CD4-positive, alpha-beta T cell treated with Interleukin-21 for 1 hour (primary cell): ENCODE measurements at regions not wholly inside any gene's neighbourhood (a gene's known extent, or its start where the extent isn't known, plus 50 kb on each side); places are given as distances from the start of the nearest gene placed in this dataset.

ENCODE experiments used
- DNase-seq: peaks from one replicate; pipeline ENCODE4 v3.0.0-alpha.2; 2020

DNA sequence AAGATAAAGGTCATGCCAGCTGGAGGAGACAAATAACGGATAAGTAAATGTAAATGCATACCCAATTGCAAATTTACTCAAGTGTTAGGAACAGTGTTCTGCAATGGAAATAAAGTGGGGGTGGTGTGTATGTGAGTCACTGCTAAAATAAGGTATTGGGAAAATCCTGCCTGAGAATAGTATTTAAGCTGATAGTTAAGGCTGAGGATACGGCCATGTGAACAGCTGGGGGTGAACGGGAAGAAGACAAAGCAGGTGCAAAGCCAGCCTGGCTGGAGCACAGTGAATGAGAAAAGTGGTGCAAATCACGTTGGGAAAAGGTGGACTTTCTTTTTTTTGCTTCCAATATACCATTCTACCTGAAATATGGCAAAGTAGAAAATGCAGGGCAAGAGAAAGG lies 242.4 kb upstream of the SLC10A2 start:
- DNase-seq: no peak

DNA sequence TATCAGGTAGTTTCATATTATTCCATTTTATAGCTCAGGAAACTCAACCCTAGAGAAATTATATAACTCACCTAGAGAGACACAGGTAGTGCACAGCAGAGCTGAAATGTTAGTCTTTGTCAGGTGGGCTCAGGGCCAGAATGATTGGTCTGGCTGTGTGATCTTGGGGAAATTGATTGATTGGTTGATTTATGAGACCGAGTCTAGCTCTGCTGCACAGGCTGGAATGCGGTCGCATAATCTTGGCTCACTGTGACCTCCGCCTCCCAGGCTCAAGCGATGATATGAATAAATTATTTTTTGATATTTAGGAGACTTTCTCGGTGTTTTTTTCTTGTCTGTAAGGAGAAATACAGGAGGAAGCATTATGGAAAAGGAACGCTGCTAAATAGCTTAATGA lies 239.9 kb upstream of the SLC10A2 start:
- DNase-seq: no peak

GRCh38 chr13:103303078-103303651 lies 236.9 kb upstream of the SLC10A2 start:
- no peak for DNase-seq

DNA sequence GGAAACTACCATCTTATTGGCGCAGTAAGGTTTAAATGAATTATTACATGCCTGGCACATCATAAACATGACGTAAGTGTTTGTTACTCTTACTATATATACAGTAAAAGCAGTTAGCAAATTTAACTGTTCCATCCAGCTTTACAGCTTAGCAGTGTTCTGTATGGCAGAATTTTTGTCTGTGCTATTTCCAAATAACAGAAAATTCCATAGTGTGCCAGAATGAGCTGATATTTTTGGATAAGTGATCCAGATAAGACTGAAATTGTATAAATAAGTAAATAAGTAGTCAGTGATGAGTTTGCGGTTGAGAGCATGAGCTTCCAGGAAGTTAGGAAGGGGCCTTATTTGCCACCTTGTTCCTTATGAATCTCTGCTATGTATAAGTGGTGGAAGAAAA lies 236.5 kb upstream of the SLC10A2 start:
- no peak for DNase-seq

DNA sequence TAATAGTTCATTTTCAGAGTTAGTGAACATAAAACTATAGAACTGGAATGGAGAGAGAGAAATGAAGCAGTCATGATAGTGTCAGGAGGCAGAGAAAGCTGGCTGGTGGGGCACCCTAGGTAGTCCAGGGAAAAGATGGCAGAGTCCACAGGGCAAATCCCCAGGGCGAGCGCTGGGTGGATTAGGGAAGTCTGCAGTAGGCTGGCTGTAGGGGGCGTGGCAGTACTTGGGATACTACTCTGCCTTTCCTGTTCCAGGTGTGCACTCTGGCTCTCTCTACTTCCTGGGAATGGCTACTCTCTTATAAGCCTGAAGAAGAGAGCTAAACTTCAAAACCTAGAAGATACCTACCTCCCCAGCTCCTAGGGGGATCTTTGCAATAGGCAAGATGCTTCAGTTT lies 232.9 kb upstream of the SLC10A2 start:
- DNase-seq: no peak

DNA sequence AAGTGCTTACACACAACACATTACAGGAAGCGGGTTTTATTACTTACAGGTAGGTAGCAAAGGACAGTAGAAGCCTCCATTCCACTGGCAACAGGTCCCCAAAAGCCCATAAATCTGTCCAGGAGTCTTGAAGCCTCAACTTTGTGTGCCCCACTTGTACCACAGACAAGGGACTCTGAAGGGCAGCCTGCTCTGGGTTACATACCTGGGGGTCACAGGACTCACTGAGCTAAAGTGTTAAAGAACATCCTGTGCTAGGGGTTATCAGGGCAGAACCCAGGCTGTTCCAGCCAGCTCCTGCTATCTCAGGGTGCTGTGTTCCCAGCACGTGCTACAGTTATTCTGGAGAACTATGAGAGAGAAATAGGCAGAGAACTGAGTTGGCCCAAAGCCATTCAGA lies 230.9 kb upstream of the SLC10A2 start:
- no peak for DNase-seq

GRCh38 chr13:103291798-103292572 lies 225.8 kb upstream of the SLC10A2 start:
- no peak for DNase-seq

DNA sequence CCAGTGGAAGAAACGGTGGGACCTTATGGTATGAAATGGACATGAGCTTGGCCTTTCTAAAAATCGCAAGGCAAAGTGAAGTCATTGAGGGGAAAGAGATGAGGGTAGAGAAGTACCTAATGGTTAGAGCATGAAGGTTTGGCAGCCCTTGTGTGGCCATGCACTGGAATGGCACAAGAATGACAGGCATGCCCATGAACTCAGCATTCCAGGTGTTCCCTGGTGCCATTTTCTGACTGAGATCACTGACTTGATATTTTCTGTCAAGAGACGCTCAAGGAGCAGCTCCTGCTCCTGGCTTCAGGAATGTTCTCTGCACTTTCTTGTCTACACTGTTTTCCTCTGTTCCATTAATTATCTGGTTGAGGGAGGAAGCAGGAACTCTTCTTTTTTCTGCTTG lies 225.0 kb upstream of the SLC10A2 start:
- DNase-seq: no peak

DNA sequence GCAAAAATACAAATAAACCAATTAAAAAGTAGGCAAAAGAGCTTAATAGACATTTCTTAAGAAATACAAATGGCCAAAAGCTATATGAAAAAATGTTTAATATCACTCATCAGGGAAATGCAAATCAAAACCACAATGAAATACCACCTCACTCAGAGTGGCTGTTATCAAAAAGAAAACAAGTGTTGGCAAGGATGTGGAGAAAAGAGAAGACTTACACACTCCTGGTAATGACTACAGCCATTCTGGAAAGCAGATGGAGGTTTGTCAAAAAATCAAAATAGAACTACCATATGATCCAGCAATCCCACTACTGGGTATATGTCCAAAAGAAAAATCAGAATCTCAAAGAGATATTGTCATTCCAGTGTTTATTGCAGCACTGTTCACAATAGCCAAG lies 223.5 kb upstream of the SLC10A2 start:
- no peak for DNase-seq

- DNase-seq: no peak
Observed at GRCh38 chr13:103288114-103288513, 221.9 kb upstream of the SLC10A2 start.

DNA sequence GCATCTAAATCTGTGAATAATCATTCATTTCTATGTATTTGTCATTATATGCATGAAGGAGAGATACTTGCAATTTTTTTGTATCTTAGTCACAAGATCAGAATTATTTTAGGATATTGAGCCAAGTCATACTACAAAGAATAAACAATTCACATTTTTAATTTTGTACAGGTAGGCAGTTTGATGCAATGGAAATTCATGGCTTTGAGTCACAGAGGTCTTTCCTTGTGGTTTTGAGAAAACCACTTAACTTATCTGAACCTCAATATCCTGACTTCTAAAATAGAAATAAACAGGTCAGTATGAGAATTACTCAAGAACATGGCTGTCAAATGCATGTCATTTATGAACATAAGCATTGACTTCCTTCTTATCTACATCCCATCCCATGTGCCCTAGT lies 221.4 kb upstream of the SLC10A2 start:
- DNase-seq: no peak

DNA sequence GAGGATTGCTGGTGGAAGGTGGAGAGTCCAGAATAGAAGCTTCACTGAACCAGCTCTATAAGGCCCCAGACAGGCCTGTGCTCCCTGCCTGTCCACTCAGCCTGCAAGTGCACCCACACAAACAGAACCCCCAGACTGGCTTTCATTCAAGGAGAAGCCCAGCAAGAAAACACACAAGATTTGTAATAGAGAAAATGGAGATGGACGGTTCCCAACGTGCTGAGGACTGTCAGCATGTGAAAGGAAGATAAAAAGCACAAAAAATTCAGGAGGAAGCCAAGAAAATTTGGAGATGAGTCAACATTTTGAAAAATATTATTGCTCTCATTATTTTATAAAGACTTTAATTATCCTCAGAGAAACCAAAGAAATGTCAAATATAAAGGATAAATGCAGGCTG lies 218.2 kb upstream of the SLC10A2 start:
- DNase-seq: no peak

GRCh38 chr13:103283451-103283820 lies 217.2 kb upstream of the SLC10A2 start:
- no peak for DNase-seq

GRCh38 chr13:103282571-103283450 lies 216.6 kb upstream of the SLC10A2 start:
- DNase-seq: no peak

- no peak for DNase-seq
Observed at GRCh38 chr13:103277959-103278694, 211.9 kb upstream of the SLC10A2 start.

DNA sequence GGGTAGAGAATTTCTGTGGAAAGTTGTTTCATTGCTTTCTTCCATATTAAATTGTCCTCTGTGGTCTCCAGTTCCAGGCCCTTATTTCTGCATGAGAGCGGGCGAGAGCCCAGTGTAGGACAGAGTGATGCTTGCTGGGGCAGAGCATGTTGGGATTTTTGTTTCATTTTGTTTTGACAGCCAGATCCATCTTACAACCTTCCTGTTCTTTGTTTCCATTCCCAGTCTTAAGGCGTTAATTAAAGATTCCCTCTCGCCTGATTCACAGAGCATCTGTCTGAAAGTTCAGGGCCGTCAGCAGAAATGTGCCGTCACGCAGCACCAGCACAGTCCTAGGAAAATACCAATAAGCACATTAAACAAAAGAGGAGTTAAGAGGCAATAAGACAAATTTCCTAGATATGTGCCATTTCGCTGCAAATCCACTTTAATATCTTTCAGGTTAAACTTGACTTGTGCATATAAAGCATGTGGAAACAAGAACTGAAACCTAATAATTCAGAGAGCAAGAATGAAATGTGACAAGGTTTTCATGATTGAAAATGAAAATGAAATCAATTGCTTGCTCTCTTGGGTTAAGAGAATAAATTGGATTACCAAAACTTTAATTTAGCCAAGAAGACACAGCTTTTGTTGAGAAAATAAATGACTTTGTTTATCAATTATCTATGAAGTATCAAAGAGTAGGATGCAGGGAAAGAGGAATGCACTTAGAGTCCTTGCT lies 210.7 kb upstream of the SLC10A2 start:
- no peak for DNase-seq

DNA sequence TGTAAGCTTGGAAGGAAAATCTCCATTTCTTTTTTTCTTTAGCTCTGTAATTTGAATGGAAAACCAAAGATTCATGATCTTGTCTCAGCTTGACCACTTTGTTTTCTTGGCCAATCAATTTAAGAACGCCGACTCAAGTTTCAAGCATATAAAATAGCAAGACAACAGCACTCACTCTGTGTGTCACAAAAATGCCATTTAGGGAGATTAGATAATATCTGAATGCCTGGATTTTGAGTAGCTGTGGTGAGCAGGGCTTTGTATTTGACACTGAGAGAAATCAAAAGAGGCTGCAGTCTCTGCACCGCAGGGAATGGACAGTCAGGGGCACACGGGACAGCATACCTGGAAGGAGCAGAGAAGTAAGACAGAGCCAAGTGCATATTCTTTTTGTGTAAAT lies 209.5 kb upstream of the SLC10A2 start:
- DNase-seq: no peak

DNA sequence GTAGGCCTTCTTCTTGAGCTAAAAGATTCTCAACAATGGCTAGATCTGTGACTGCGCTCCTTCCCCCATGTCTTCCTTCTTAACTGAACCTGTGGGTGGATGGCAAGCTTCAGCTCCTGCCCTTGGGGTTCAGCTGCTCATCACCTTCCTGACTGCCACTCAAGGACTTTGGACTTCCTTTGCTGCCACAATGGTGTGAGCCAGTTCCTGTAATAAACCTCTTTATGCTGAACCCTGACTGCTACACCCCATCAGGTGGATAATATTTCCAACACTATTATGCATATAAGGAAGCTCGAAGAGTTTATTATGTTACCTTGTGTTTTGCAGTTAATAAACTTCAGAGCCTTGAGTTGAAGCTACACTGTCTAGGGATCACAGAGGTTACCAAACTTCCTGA lies 208.9 kb upstream of the SLC10A2 start:
- no peak for DNase-seq

DNA sequence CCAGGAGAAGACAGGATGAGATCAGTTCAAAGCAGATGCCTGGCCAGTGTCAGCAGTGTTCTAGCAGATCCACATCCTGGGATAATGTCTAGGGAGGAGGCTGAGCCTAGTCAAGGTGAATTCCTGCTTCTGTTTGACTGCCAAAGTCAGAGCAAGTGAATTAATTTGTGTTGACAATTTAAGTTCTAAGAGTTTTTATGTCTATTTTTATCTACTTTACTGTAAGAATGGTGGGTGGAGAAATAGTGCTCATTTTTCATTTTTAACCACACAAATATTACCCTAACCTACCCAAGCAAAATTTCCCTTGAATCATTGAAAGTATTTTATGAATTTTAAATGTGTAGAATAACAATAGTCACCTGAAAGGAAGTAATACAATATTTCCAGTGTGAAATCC lies 207.6 kb upstream of the SLC10A2 start:
- DNase-seq: no peak

- DNase-seq: no peak
Observed at GRCh38 chr13:103272770-103273169, 206.6 kb upstream of the SLC10A2 start.

DNA sequence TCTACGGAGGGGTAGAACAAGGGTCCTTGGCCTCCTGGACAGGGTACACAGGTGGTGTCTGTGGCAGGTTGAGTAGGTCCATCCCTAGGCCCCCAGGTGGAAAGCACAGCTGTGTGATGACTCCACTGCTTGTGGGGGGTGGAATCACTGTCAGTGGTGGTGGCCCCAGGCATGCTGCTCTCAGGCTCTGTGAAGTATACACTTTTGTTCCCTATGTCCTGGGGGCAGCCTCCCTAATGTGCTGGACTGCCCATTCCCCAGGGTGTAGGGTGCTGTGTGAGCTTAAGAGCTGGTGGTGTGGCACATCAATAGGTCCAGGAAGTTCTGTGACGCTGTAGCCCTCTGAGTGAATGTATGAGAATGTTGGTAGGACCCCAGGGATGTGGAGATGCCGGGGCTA lies 197.2 kb upstream of the SLC10A2 start:
- DNase-seq: no peak

DNA sequence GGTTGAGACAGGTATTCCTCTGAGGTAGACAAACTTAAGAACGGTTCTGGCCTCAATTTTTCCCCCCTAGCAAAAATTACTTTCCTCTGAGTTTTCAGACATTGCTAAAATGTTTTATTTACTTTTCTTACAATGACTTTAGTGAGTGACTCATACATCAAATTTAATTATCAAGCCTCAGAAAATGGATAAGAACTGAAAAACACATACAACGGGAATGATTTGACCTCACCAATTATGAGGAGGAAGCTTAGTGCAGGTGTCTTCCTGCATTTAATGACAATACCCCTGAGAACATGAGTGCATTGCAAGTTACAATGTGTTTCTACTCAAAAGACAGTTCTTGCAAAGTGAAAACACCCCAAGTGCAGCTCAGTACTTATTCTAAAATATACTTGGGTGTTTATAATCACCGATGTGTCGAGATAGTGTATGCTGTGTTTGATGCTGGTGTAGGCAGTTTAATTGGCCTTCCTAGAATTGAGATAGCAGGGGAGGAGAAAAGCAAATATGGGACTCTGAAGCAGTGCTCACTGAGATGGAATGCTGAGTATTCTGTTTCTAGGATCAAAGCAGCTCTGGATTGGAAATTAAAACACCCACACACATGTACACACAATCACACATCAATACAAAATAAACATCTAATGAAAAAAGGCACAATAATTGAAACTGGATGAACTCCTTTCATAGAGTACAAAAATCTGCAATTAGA lies 189.5 kb upstream of the SLC10A2 start:
- no peak for DNase-seq
